ENCODE measurements at regions not wholly inside any gene's neighbourhood (a gene's known extent, or its start where the extent isn't known, plus 50 kb on each side); places are given as distances from the start of the nearest gene placed in this dataset.
A peak's percentile ranks its signal among the peaks of the same experiment; 100 is the strongest.

GRCh38 chr4:14827111-14827510 is 175.2 kb upstream of the CPEB2 start:
- H3K9ac ChIP-seq (ENCODE audit: low read depth in 1 of 2, low read length in 2 of 2) = no peak overlapping the region
- H3K4me1 ChIP-seq (ENCODE audit: control insufficient read depth in 4 of 4, insufficient read depth in 4 of 4, low read length in 3 of 4) = peaks cover 0 to 5% (median 3%) of the 10 kb centered on the region in 4 donors
- no peak overlapping the region for H3K27ac ChIP-seq (ENCODE audit: low read depth in 1 of 2, low read length in 2 of 2)
- 87% methylated on average over 8 of the region's 8 CpGs for WGBS
- H3K27me3 ChIP-seq (ENCODE audit: control insufficient read depth in 4 of 4, insufficient read depth in 4 of 4, low read length in 3 of 4) = no peaks in the 10 kb centered on the region
- no peak for DNase-seq (ENCODE audit: low spot score)
- no peaks in the 10 kb centered on the region for H3K36me3 ChIP-seq (ENCODE audit: control insufficient read depth in 4 of 4, insufficient read depth in 3 of 4, low read depth in 1 of 4, low read length in 3 of 4)
- no peaks in the 10 kb centered on the region for H3K9me3 ChIP-seq (ENCODE audit: control insufficient read depth in 4 of 4, low read length in 3 of 4)
- no peak overlapping the region for H3K4me3 ChIP-seq (ENCODE audit: low read depth in 1 of 3, low read length in 3 of 3)
- no peak for TF ChIP-seq ZBTB33 (IDR thresholded peaks at IDR 0.05)
- TF ChIP-seq YY1 (IDR thresholded peaks at IDR 0.05) = no peak
- TF ChIP-seq EGR1 (IDR thresholded peaks at IDR 0.05; ENCODE audit: low read depth in 2 of 2) = no peak
- TF ChIP-seq TAF1 (conservative IDR thresholded peaks at IDR 0.05) = no peak
- TF ChIP-seq FOXA2 (IDR thresholded peaks at IDR 0.05) = no peak
- TF ChIP-seq JUND (IDR thresholded peaks at IDR 0.05) = no peak
- TF ChIP-seq NR2F2 (IDR thresholded peaks at IDR 0.05) = no peak
- no peak for TF ChIP-seq GABPA (IDR thresholded peaks at IDR 0.05 in 1 of 2, conservative IDR thresholded peaks at IDR 0.05 in 1 of 2)
- TF ChIP-seq MAX (IDR thresholded peaks at IDR 0.05) = no peak
- TF ChIP-seq HNF4G (IDR thresholded peaks at IDR 0.05) = no peak

- peaks cover 0 to 5% (median 3%) of the 10 kb centered on the region in 4 donors for H3K4me1 ChIP-seq (ENCODE audit: control insufficient read depth in 4 of 4, insufficient read depth in 4 of 4, low read length in 3 of 4)
- no peaks in the 10 kb centered on the region for H3K36me3 ChIP-seq (ENCODE audit: control insufficient read depth in 4 of 4, insufficient read depth in 3 of 4, low read depth in 1 of 4, low read length in 3 of 4)
- WGBS = 34% methylated on average over 4 of the region's 4 CpGs
- no peak for DNase-seq (ENCODE audit: low spot score)
- no peak overlapping the region for H3K4me3 ChIP-seq (ENCODE audit: low read depth in 1 of 3, low read length in 3 of 3)
- H3K27me3 ChIP-seq (ENCODE audit: control insufficient read depth in 4 of 4, insufficient read depth in 4 of 4, low read length in 3 of 4) = no peaks in the 10 kb centered on the region
- TF ChIP-seq RXRA (IDR thresholded peaks at IDR 0.05) (peak; percentile 92), GABPA (IDR thresholded peaks at IDR 0.05 in 1 of 2, conservative IDR thresholded peaks at IDR 0.05 in 1 of 2) (no peak), SP1 (IDR thresholded peaks at IDR 0.05) (peak; percentile 54), MAX (IDR thresholded peaks at IDR 0.05) (peak; percentile 82), ATF3 (IDR thresholded peaks at IDR 0.05) (no peak), HNF4G (IDR thresholded peaks at IDR 0.05) (peak; percentile 30), FOXA1 (IDR thresholded peaks at IDR 0.05) (peak; percentile 71), FOXA2 (IDR thresholded peaks at IDR 0.05) (peak; percentile 71), RAD21 (IDR thresholded peaks at IDR 0.05) (peak; percentile 51 to 53), JUND (IDR thresholded peaks at IDR 0.05) (peak in 1 of 2 donors; percentile 57), NR2F2 (IDR thresholded peaks at IDR 0.05) (no peak), REST (IDR thresholded peaks at IDR 0.05) (no peak), HNF4A (conservative IDR thresholded peaks at IDR 0.05) (peak; percentile 73 to 87), ZBTB33 (IDR thresholded peaks at IDR 0.05) (peak; percentile 51), YY1 (IDR thresholded peaks at IDR 0.05) (peak; percentile 74), EGR1 (IDR thresholded peaks at IDR 0.05; ENCODE audit: low read depth in 2 of 2) (no peak), CTCF (IDR thresholded peaks at IDR 0.05; ENCODE audit: low read depth, low read length, missing input control) (no peak), TAF1 (conservative IDR thresholded peaks at IDR 0.05) (no peak)
- no peaks in the 10 kb centered on the region for H3K9me3 ChIP-seq (ENCODE audit: control insufficient read depth in 4 of 4, low read length in 3 of 4)
- H3K27ac ChIP-seq (ENCODE audit: low read depth in 1 of 2, low read length in 2 of 2) = no peak overlapping the region
- no peak overlapping the region for H3K9ac ChIP-seq (ENCODE audit: low read depth in 1 of 2, low read length in 2 of 2)
Measured at GRCh38 chr4:14829795-14830194, 172.5 kb upstream of the CPEB2 start.

Data from liver (tissue), 8 donors.